ENCODE measurements at regions not wholly inside any gene's neighbourhood (a gene's known extent, or its start where the extent isn't known, plus 50 kb on each side); places are given as distances from the start of the nearest gene placed in this dataset.

- TF ChIP-seq CTCF (IDR thresholded peaks at IDR 0.05), result no peak
- TF ChIP-seq ELF1 (IDR thresholded peaks at IDR 0.05), result no peak
- no peak for TF ChIP-seq RAD21 (IDR thresholded peaks at IDR 0.05; ENCODE audit: low read length)
- TF ChIP-seq PBX3 (IDR thresholded peaks at IDR 0.05), result no peak
- no peak for TF ChIP-seq EZH2phosphoT487 (IDR thresholded peaks at IDR 0.05; ENCODE audit: borderline replicate concordance, low read depth)
- TF ChIP-seq YY1 (IDR thresholded peaks at IDR 0.05; ENCODE audit: low read depth), result no peak
- TF ChIP-seq USF1 (IDR thresholded peaks at IDR 0.05; ENCODE audit: borderline replicate concordance, low read depth), result no peak
- TF ChIP-seq POLR2AphosphoS5 (IDR thresholded peaks at IDR 0.05; ENCODE audit: low read depth, low read length), result no peak
- no peak for TF ChIP-seq GABPA (IDR thresholded peaks at IDR 0.05; ENCODE audit: low read depth)
Measured at GRCh38 chr6:3510617-3511016, 53.8 kb upstream of the SLC22A23 start.

Measured in SK-N-SH (cell line).